GM21360 (cell line): ENCODE measurements at regions not wholly inside any gene's neighbourhood (a gene's known extent, or its start where the extent isn't known, plus 50 kb on each side); places are given as distances from the start of the nearest gene placed in this dataset.
"Not testable (repeated sequence)": the region's sequence is repeated elsewhere in the genome, so short reads cannot be mapped to it uniquely, and the experiment has no call there.

Experiments used
- ATAC-seq: cut with Tn5 transposase; IDR thresholded peaks from one replicate; pipeline ENCODE4 v1.9.1; 2021; ENCODE audit warnings: mild to moderate bottlenecking, moderate library complexity; ENCODE audit not compliant: unreplicated experiment

GRCh38 chr15:38852188-38852587 is 287.6 kb upstream of the RASGRP1 start:
- ATAC-seq: not testable (repeated sequence)

- ATAC-seq: no peak
Observed at GRCh38 chr15:38853608-38854007, 289.0 kb upstream of the RASGRP1 start.

- ATAC-seq: no peak
Observed at GRCh38 chr15:38854506-38854905, 289.9 kb upstream of the RASGRP1 start.

- no peak for ATAC-seq
Observed at GRCh38 chr15:38857814-38858213, 293.2 kb upstream of the RASGRP1 start.

- no peak for ATAC-seq
Observed at GRCh38 chr15:38859574-38859973, 295.0 kb upstream of the RASGRP1 start.

GRCh38 chr15:38860253-38860652 is 295.6 kb upstream of the RASGRP1 start:
- ATAC-seq: no peak

GRCh38 chr15:38860674-38861073 is 296.1 kb upstream of the RASGRP1 start:
- no peak for ATAC-seq

GRCh38 chr15:38861108-38861507 is 296.5 kb upstream of the RASGRP1 start:
- no peak for ATAC-seq

- ATAC-seq: no peak
Observed at GRCh38 chr15:38862099-38862498, 297.5 kb upstream of the RASGRP1 start.

- ATAC-seq: no peak
Observed at GRCh38 chr15:38863381-38863780, 298.8 kb upstream of the RASGRP1 start.

- no peak for ATAC-seq
Observed at GRCh38 chr15:38864122-38864521, 299.5 kb upstream of the RASGRP1 start.

- ATAC-seq: no peak
Observed at GRCh38 chr15:38864827-38865581, 300.4 kb upstream of the RASGRP1 start.

GRCh38 chr15:38867556-38867955 is 302.9 kb upstream of the RASGRP1 start:
- ATAC-seq: no peak

- ATAC-seq: no peak
Observed at GRCh38 chr15:38868326-38869114, 303.9 kb upstream of the RASGRP1 start.

GRCh38 chr15:38871638-38872037 is 307.0 kb upstream of the RASGRP1 start:
- ATAC-seq: no peak

- ATAC-seq: no peak
Observed at GRCh38 chr15:38872732-38873131, 308.1 kb upstream of the RASGRP1 start.

- no peak for ATAC-seq
Observed at GRCh38 chr15:38873158-38873557, 308.5 kb upstream of the RASGRP1 start.

GRCh38 chr15:38874464-38874863 is 309.9 kb upstream of the RASGRP1 start:
- ATAC-seq: no peak

GRCh38 chr15:38876211-38876610 is 311.6 kb upstream of the RASGRP1 start:
- no peak for ATAC-seq

- no peak for ATAC-seq
Observed at GRCh38 chr15:38876621-38877020, 312.0 kb upstream of the RASGRP1 start.

GRCh38 chr15:38877471-38877870 is 312.9 kb upstream of the RASGRP1 start:
- no peak for ATAC-seq

- ATAC-seq: no peak
Observed at GRCh38 chr15:38878026-38878425, 313.4 kb upstream of the RASGRP1 start.
